NCI-H2107 treated with DMSO at 0.1 percent for 48 hours (cell line): ENCODE measurements at regions not wholly inside any gene's neighbourhood (a gene's known extent, or its start where the extent isn't known, plus 50 kb on each side); places are given as distances from the start of the nearest gene placed in this dataset.
A peak's percentile ranks its signal among the peaks of the same experiment; 100 is the strongest.

ENCODE experiments used
- DNase-seq: peaks from one replicate; lab custom pipeline; 2025; ENCODE audit not compliant: unreplicated experiment; lab: John Stamatoyannopoulos, UW

GRCh38 chr12:92650228-92650822 is 52.5 kb upstream of the PLEKHG7 start:
- DNase-seq, result no peak

- peak; percentile 55 for DNase-seq
Measured at GRCh38 chr12:92649511-92650227, 53.1 kb upstream of the PLEKHG7 start.

- DNase-seq, result no peak
Measured at GRCh38 chr12:92648242-92649031, 54.4 kb upstream of the PLEKHG7 start.

GRCh38 chr12:92641291-92641690 is 61.5 kb upstream of the PLEKHG7 start:
- DNase-seq, result no peak

- no peak for DNase-seq
Measured at GRCh38 chr12:92640691-92641090, 62.1 kb upstream of the PLEKHG7 start.

- DNase-seq, result peak; percentile 33
Measured at GRCh38 chr12:92639017-92639416, 63.8 kb upstream of the PLEKHG7 start.

- DNase-seq, result no peak
Measured at GRCh38 chr12:92634730-92635129, 68.1 kb upstream of the PLEKHG7 start.

- DNase-seq, result no peak
Measured at GRCh38 chr12:92634202-92634601, 68.6 kb upstream of the PLEKHG7 start.

GRCh38 chr12:92630968-92631367 is 71.8 kb upstream of the PLEKHG7 start:
- DNase-seq, result no peak

- no peak for DNase-seq
Measured at GRCh38 chr12:92629349-92630065, 73.3 kb upstream of the PLEKHG7 start.

GRCh38 chr12:92628476-92628875 is 74.3 kb upstream of the PLEKHG7 start:
- no peak for DNase-seq

- no peak for DNase-seq
Measured at GRCh38 chr12:92627511-92627910, 75.3 kb upstream of the PLEKHG7 start.

- no peak for DNase-seq
Measured at GRCh38 chr12:92625639-92626310, 77.0 kb upstream of the PLEKHG7 start.

GRCh38 chr12:92624236-92624635 is 78.6 kb upstream of the PLEKHG7 start:
- no peak for DNase-seq

GRCh38 chr12:92623386-92623785 is 79.4 kb upstream of the PLEKHG7 start:
- DNase-seq, result no peak

- no peak for DNase-seq
Measured at GRCh38 chr12:92621833-92622232, 81.0 kb upstream of the PLEKHG7 start.

GRCh38 chr12:92621312-92621711 is 81.5 kb upstream of the PLEKHG7 start:
- no peak for DNase-seq

- no peak for DNase-seq
Measured at GRCh38 chr12:92619730-92620684, 82.8 kb upstream of the PLEKHG7 start.

- DNase-seq, result no peak
Measured at GRCh38 chr12:92619026-92619425, 83.8 kb upstream of the PLEKHG7 start.

GRCh38 chr12:92615703-92616102 is 87.1 kb upstream of the PLEKHG7 start:
- DNase-seq, result no peak
